ENCODE measurements at regions not wholly inside any gene's neighbourhood (a gene's known extent, or its start where the extent isn't known, plus 50 kb on each side); places are given as distances from the start of the nearest gene placed in this dataset.

DNA sequence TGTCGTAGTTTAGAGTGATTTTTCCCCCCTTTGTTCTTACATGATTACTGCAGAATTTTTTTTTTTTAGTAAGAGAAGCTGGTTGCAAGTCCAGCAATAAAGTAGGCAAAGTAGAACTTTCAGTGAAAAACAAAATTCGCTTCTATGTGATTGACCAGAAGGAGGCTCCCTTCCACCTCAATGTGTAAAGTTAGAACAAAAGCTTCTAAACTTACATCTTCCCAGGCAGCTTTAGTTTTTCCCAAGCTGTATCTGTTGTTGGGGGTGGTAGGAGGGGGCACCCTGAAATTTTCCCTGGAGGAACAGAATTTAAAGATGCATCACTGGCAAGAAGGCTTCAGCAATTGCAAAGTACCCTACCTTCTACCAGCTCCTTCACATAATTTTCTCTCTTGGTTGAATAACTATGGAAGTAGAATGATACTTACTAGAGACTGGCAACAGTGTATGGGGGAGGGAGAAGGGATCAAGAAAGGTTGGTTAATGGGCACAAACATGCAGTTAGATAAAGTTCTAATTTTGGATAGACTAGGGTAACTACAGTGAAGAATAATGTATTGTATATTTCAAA, 87.3 kb upstream of the E2F7 start:
- Histone ChIP-seq H3K36me3 (no peaks in the 10 kb centered on the region), H3K27ac (no peak overlapping the region), H3K9me3 (ENCODE audit: low read depth) (no peaks in the 10 kb centered on the region), H4K20me1 (ENCODE audit: low read depth) (no peaks in the 10 kb centered on the region), H3K4me2 (no peak overlapping the region), H2AFZ (replicated peaks) (peak overlapping the region; percentile 88), H3K79me2 (ENCODE audit: low read depth) (no peaks in the 10 kb centered on the region), H3K4me3 (no peak overlapping the region), H3K9ac (no peak overlapping the region), H3K27me3 (no peaks in the 10 kb centered on the region), H3K4me1 (peaks cover 4% of the 10 kb centered on the region), H3F3A (ENCODE audit: low read depth) (no peaks in the 10 kb centered on the region)
- Mint-ChIP-seq H3K9me3 (peaks cover 6% of the 10 kb centered on the region), H3K4me1 (peaks cover 7% of the 10 kb centered on the region), H3K36me3 (peaks cover 2% of the 10 kb centered on the region), H3K4me3 (no peak overlapping the region), H3K27me3 (ENCODE audit: insufficient read depth, low read depth) (no peaks in the 10 kb centered on the region), H3K27ac (peak overlapping the region; percentile 5)
- DNase-seq (ENCODE audit: low spot score) = peak; percentile 63
- TF ChIP-seq, protein P1, sequence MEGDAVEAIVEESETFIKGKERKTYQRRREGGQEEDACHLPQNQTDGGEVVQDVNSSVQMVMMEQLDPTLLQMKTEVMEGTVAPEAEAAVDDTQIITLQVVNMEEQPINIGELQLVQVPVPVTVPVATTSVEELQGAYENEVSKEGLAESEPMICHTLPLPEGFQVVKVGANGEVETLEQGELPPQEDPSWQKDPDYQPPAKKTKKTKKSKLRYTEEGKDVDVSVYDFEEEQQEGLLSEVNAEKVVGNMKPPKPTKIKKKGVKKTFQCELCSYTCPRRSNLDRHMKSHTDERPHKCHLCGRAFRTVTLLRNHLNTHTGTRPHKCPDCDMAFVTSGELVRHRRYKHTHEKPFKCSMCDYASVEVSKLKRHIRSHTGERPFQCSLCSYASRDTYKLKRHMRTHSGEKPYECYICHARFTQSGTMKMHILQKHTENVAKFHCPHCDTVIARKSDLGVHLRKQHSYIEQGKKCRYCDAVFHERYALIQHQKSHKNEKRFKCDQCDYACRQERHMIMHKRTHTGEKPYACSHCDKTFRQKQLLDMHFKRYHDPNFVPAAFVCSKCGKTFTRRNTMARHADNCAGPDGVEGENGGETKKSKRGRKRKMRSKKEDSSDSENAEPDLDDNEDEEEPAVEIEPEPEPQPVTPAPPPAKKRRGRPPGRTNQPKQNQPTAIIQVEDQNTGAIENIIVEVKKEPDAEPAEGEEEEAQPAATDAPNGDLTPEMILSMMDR (IDR thresholded peaks at IDR 0.05) = peak; percentile 79
- TF ChIP-seq EZH2 (IDR thresholded peaks at IDR 0.05) = no peak
- no peak for TF ChIP-seq EZH2phosphoT487 (IDR thresholded peaks at IDR 0.05)

DNA sequence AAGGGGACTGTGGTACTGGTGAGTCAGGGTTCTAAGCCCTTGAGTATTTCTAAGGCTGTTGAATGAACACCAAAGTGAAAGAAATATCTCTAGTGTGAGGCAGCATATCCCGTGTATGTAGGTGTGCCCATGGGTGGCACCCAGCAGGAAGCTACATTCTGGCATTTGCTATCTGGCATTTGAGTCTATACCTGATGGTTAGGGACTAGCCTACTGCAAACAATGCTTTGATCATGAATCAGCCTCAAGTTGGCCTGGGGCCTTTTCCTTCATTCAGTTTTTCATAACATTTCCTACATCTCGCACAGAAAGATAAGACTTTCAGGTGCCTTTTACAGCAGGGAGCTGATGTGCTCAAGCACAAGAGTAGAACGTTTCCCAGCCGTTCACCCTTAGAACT, 85.7 kb upstream of the E2F7 start:
- no peak overlapping the region for H3K27ac Mint-ChIP-seq
- Histone ChIP-seq H3K9ac (no peak overlapping the region), H2AFZ (replicated peaks) (no peak overlapping the region), H3K79me2 (ENCODE audit: low read depth) (no peaks in the 10 kb centered on the region), H3K4me3 (no peak overlapping the region), H3K36me3 (no peaks in the 10 kb centered on the region), H3K9me3 (ENCODE audit: low read depth) (no peaks in the 10 kb centered on the region), H4K20me1 (ENCODE audit: low read depth) (no peaks in the 10 kb centered on the region), H3K27me3 (no peaks in the 10 kb centered on the region), H3K4me2 (no peak overlapping the region), H3K27ac (no peak overlapping the region), H3K4me1 (peaks cover 4% of the 10 kb centered on the region), H3F3A (ENCODE audit: low read depth) (no peaks in the 10 kb centered on the region)
- peaks cover 6% of the 10 kb centered on the region for H3K9me3 Mint-ChIP-seq
- no peak overlapping the region for H3K4me3 Mint-ChIP-seq
- no peaks in the 10 kb centered on the region for H3K27me3 Mint-ChIP-seq (ENCODE audit: insufficient read depth, low read depth)
- H3K36me3 Mint-ChIP-seq = peaks cover 2% of the 10 kb centered on the region
- no peak for DNase-seq (ENCODE audit: low spot score)
- peaks cover 7% of the 10 kb centered on the region for H3K4me1 Mint-ChIP-seq
- TF ChIP-seq EZH2 (IDR thresholded peaks at IDR 0.05) (no peak), EZH2phosphoT487 (IDR thresholded peaks at IDR 0.05) (no peak)
- TF ChIP-seq, protein P1 (IDR thresholded peaks at IDR 0.05) = no peak

DNA sequence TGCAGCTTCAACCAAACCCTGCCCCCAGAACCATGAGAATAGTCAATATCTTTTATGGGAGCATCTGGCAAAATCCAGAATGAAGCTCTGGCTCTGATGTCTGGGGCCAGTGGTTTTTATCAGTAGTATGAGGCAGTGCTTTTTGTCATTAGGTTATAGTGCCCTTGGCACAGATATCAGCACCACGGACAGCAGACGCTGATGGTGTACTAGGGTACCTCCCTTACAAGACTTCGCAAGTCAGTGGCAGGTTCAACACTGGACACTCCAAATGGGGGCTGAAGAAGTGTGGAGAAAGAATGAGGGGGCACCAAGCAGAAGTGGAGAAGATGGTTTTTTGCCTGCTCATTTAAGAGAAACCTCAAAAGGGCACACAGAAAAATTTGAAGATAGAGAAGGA, 68.2 kb upstream of the E2F7 start:
- DNase-seq (ENCODE audit: low spot score) = peak; percentile 84

More for the DNA sequence above, 68.2 kb upstream of the E2F7 start:
- peaks cover 9% of the 10 kb centered on the region for H3K4me1 ChIP-seq
- Mint-ChIP-seq H3K9me3 (no peaks in the 10 kb centered on the region), H3K4me3 (no peak overlapping the region), H3K27ac (no peak overlapping the region), H3K27me3 (ENCODE audit: insufficient read depth, low read depth) (peaks cover 2% of the 10 kb centered on the region), H3K4me1 (peaks cover 10% of the 10 kb centered on the region), H3K36me3 (no peaks in the 10 kb centered on the region)
- H3F3A ChIP-seq (ENCODE audit: low read depth) = no peaks in the 10 kb centered on the region
- no peak overlapping the region for H3K9ac ChIP-seq
- no peaks in the 10 kb centered on the region for H4K20me1 ChIP-seq (ENCODE audit: low read depth)
- no peak overlapping the region for H2AFZ ChIP-seq (replicated peaks)
- H3K27ac ChIP-seq = no peak overlapping the region
- no peak overlapping the region for H3K4me2 ChIP-seq
- no peak overlapping the region for H3K4me3 ChIP-seq
- no peaks in the 10 kb centered on the region for H3K36me3 ChIP-seq
- TF ChIP-seq, protein P1 (IDR thresholded peaks at IDR 0.05) = no peak
- TF ChIP-seq EZH2phosphoT487 (IDR thresholded peaks at IDR 0.05) (no peak), EZH2 (IDR thresholded peaks at IDR 0.05) (no peak)
- H3K27me3 ChIP-seq = no peaks in the 10 kb centered on the region
- H3K9me3 ChIP-seq (ENCODE audit: low read depth) = no peaks in the 10 kb centered on the region
- H3K79me2 ChIP-seq (ENCODE audit: low read depth) = no peaks in the 10 kb centered on the region

All from neural progenitor cell (in vitro differentiated cells).